Activated CD4-positive, alpha-beta T cell treated with anti-CD3 and anti-CD28 coated beads, Interleukin-2, Interleukin-6, amounts not matched to agents 100 ng/mL and 50 ng/mL, durations not matched to agents 16 hours and 8 hours (primary cell): ENCODE measurements at regions not wholly inside any gene's neighbourhood (a gene's known extent, or its start where the extent isn't known, plus 50 kb on each side); places are given as distances from the start of the nearest gene placed in this dataset.
"Not testable (repeated sequence)": the region's sequence is repeated elsewhere in the genome, so short reads cannot be mapped to it uniquely, and the experiment has no call there.

Source experiments
- DNase-seq: peaks from one replicate; pipeline ENCODE4 v3.0.0-alpha.2; 2020

GRCh38 chrX:80929251-80929650 lies 119.6 kb upstream of the BRWD3 start:
- no peak for DNase-seq

DNA sequence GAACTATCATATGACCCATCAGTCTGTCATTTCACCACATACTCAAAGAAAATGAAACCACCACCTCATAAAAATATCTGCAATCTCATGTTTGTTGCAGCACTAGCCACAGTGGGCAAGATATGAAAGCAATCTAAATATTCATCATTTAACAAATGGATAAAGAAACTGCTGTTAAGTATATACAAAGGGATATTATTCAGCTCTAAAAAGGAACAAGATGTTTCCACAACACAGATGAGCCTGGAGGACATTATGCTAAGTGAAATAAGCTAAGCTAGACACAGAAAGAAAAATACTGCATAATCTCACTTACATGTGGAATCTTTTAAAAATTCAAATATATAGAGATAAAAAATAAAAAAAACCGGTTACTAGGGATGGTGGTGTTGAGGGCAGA lies 108.2 kb upstream of the BRWD3 start:
- no peak for DNase-seq

- not testable (repeated sequence) for DNase-seq
Observed at GRCh38 chrX:80912351-80912750, 102.7 kb upstream of the BRWD3 start.

- DNase-seq = no peak
Observed at GRCh38 chrX:80879916-80880315, 70.2 kb upstream of the BRWD3 start.

DNA sequence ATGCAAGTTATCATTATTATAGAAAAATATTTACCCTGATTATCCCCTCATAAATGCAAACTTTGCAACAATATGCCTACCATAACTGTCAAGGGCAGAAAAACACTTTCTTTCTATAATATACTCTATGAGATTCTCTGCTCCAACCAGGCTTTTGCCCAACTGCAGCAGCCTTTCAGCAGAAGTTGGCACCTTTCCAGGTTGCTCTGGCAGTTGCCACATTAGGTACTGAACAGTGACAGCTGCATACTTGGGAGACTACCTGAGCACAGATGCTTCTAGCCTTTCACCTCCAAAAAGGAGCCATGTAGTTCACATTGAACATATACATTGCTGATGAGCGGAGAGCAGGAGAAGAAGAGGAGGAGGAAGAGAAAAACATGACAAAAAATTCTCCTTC lies 69.5 kb upstream of the BRWD3 start:
- DNase-seq = no peak

DNA sequence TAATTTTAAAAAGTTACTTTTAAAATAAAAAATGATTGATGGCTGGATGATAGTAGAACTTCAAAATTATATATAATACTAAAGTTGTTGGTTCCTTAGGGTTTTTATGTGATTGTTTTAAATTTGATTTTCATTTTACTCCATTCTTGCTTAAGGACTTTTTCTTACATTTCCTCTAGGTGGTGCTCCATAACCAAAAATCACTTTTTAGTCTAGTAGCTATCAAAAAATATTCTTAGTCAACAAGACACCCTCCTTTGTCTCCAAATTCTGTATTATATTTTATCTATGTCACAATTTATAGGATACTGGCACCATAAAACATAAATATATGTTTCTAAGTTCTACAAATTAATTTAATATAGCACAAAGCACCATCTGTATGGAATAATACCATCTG lies 67.2 kb upstream of the BRWD3 start:
- DNase-seq = peak; percentile 41
